Tibial artery (tissue), 4 donors: ENCODE measurements at regions not wholly inside any gene's neighbourhood (a gene's known extent, or its start where the extent isn't known, plus 50 kb on each side); places are given as distances from the start of the nearest gene placed in this dataset.
A peak's percentile ranks its signal among the peaks of the same experiment; 100 is the strongest.

ENCODE experiments used
- DNase-seq, 2 donors: peaks; one replicate each; pipeline ENCODE4 v3.0.0-alpha.2; 2019
- H3K27ac ChIP-seq, 2 donors: fragments of 200-600 bp; sonication (generic) in 1 of 2; 1 replicate in 1 of 2; 2 replicates in 1 of 2; pipeline ENCODE4 v1.5.1; 2018 to 2019; ENCODE audit warnings: mild to moderate bottlenecking in 1 of 2
- H3K27me3 ChIP-seq, 2 donors: fragments of 200-600 bp; sonication (generic) in 1 of 2; one replicate each; pipeline versions ENCODE4 v1.5.1 to v1.6.0; 2016 to 2019
- H3K36me3 ChIP-seq, 3 donors: fragments of 200-600 bp; sonication (generic) in 2 of 3; one replicate each; pipeline ENCODE4 v1.5.1; 2016 to 2019; ENCODE audit warnings: mild to moderate bottlenecking in 2 of 3
- H3K4me1 ChIP-seq, 4 donors: fragments of 200-600 bp; sonication (generic) in 2 of 4; 1 replicate in 3 of 4; 2 replicates in 1 of 4; pipeline ENCODE4 v1.5.1; 2016 to 2019
- H3K4me3 ChIP-seq, 2 donors: fragments of 200-600 bp; sonication (generic) in 1 of 2; 1 replicate in 1 of 2; 2 replicates in 1 of 2; pipeline ENCODE4 v1.5.1; 2018 to 2019; ENCODE audit warnings: mild to moderate bottlenecking in 2 of 2
- H3K9me3 ChIP-seq, 3 donors: fragments of 200-600 bp; sonication (generic) in 1 of 3; one replicate each; pipeline ENCODE4 v1.5.1; 2016 to 2019
- CTCF ChIP-seq, 2 experiments: fragments of 200-600 bp in 1 of 2; fragments of 450-650 bp in 1 of 2; IDR thresholded peaks; one replicate each; pipeline ENCODE4 v1.5.1; 2017 to 2019; ENCODE audit warnings: antibody characterized with exemption in 2 of 2, mild to moderate bottlenecking in 1 of 2, moderate library complexity in 1 of 2
- intact Hi-C: fragments of 100-400 bp; cut with DNase I; formaldehyde crosslinking; loops from one replicate; pipeline ENCODE4 v1.15.0; 2023; ENCODE audit warnings: low total_unique reads

- Histone ChIP-seq H3K4me1 (peaks cover 0 to 11% (median 0%) of the 10 kb centered on the region in 4 donors), H3K9me3 (no peaks in the 10 kb centered on the region), H3K36me3 (no peaks in the 10 kb centered on the region), H3K27me3 (no peaks in the 10 kb centered on the region), H3K4me3 (peak overlapping the region; percentile 28 to 29), H3K27ac (no peak overlapping the region)
- intact Hi-C loops: no loop called here
- no peak for TF ChIP-seq CTCF (IDR thresholded peaks at IDR 0.05)
- no peak for DNase-seq
Measured at GRCh38 chr2:182522972-182523473, 96.2 kb upstream of the PDE1A start.

- no peaks in the 10 kb centered on the region for H3K36me3 ChIP-seq
- H3K4me1 ChIP-seq: no peaks in the 10 kb centered on the region
- intact Hi-C loops: no loop called here
- no peak for TF ChIP-seq CTCF (IDR thresholded peaks at IDR 0.05)
- H3K27ac ChIP-seq: no peak overlapping the region
- no peak overlapping the region for H3K4me3 ChIP-seq
- no peaks in the 10 kb centered on the region for H3K9me3 ChIP-seq
- DNase-seq: no peak
- no peaks in the 10 kb centered on the region for H3K27me3 ChIP-seq
Measured at GRCh38 chr2:182530636-182531035, 103.8 kb upstream of the PDE1A start.

- Histone ChIP-seq H3K36me3 (no peaks in the 10 kb centered on the region), H3K4me1 (no peaks in the 10 kb centered on the region), H3K4me3 (no peak overlapping the region), H3K27me3 (no peaks in the 10 kb centered on the region), H3K27ac (no peak overlapping the region), H3K9me3 (no peaks in the 10 kb centered on the region)
- no peak for TF ChIP-seq CTCF (IDR thresholded peaks at IDR 0.05)
- no peak for DNase-seq
- intact Hi-C loops: no loop called here
Measured at GRCh38 chr2:182540252-182540651, 113.4 kb upstream of the PDE1A start.

GRCh38 chr2:182541268-182541667 is 114.4 kb upstream of the PDE1A start:
- Histone ChIP-seq H3K27me3 (no peaks in the 10 kb centered on the region), H3K4me3 (no peak overlapping the region), H3K4me1 (no peaks in the 10 kb centered on the region), H3K9me3 (no peaks in the 10 kb centered on the region), H3K27ac (no peak overlapping the region), H3K36me3 (no peaks in the 10 kb centered on the region)
- intact Hi-C loops: no loop called here
- no peak for DNase-seq
- no peak for TF ChIP-seq CTCF (IDR thresholded peaks at IDR 0.05)

- H3K36me3 ChIP-seq: no peaks in the 10 kb centered on the region
- no peaks in the 10 kb centered on the region for H3K27me3 ChIP-seq
- H3K27ac ChIP-seq: no peak overlapping the region
- no peak overlapping the region for H3K4me3 ChIP-seq
- no peak for TF ChIP-seq CTCF (IDR thresholded peaks at IDR 0.05)
- DNase-seq: no peak
- no peaks in the 10 kb centered on the region for H3K4me1 ChIP-seq
- no peaks in the 10 kb centered on the region for H3K9me3 ChIP-seq
- intact Hi-C loops: no loop called here
Measured at GRCh38 chr2:182542501-182543258, 115.8 kb upstream of the PDE1A start.
